ENCODE measurements at regions not wholly inside any gene's neighbourhood (a gene's known extent, or its start where the extent isn't known, plus 50 kb on each side); places are given as distances from the start of the nearest gene placed in this dataset.

DNA sequence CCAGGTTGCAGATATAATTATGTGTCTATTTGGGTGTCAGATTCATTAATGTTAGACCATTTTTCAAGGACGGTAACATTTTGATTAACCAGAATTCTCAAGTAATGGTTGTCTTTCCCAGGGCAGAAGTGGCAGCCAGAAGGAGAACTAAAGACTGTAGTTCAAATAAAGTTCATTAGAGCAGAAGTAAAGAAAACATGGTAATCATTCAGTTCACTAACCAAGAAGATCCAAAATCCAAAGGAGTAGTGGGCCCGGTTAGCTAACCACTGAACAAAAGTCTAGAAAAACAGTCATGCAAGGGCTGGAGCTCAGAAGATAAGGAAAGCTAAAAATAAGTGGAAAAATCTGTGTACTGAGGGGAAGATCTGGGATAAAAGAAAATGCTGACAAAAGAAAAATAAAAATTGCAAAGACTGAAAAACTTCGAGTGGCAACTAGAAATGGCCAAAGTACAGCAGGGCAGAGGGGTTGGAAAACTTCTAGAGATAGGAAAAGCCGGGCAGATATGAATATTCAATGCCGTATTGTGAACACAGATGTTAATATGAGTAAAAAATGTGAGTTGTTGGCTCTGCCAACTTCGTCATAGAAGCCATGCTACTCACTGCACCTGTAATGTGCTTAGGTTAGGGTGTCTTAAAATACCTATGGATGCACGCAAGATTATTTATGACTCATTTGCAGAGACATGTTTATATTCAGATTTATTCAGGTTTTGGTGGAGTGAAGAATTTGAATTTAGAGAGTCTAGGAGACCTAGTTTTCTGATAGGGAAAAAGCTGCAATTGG is 925.9 kb downstream of the LTN1 start:
- Histone ChIP-seq H3K4me2 (no peak overlapping the region), H3K36me3 (ENCODE audit: insufficient read depth) (no peaks in the 10 kb centered on the region), H3K27ac (ENCODE audit: low read depth) (no peak overlapping the region), H3K27me3 (ENCODE audit: insufficient read depth) (no peaks in the 10 kb centered on the region), H2AFZ (no peak overlapping the region), H3K79me2 (replicated peaks; ENCODE audit: insufficient read depth) (no peaks in the 10 kb centered on the region), H3K4me3 (no peak overlapping the region), H3K4me1 (ENCODE audit: insufficient read depth) (peaks cover 13% of the 10 kb centered on the region), H3F3A (replicated peaks; ENCODE audit: low read depth) (no peaks in the 10 kb centered on the region), H4K20me1 (replicated peaks; ENCODE audit: insufficient read depth) (no peaks in the 10 kb centered on the region), H3K9me2 (ENCODE audit: insufficient read depth) (no peaks in the 10 kb centered on the region)
- H3K36me3 Mint-ChIP-seq (ENCODE audit: low read depth): peaks cover 2% of the 10 kb centered on the region; the same call in 1 of the 3 replicates
- H3K27ac Mint-ChIP-seq: no peak overlapping the region
- ATAC-seq (no peak), DNase-seq (ENCODE audit: low spot score) (no peak)
- TF ChIP-seq, protein P1, sequence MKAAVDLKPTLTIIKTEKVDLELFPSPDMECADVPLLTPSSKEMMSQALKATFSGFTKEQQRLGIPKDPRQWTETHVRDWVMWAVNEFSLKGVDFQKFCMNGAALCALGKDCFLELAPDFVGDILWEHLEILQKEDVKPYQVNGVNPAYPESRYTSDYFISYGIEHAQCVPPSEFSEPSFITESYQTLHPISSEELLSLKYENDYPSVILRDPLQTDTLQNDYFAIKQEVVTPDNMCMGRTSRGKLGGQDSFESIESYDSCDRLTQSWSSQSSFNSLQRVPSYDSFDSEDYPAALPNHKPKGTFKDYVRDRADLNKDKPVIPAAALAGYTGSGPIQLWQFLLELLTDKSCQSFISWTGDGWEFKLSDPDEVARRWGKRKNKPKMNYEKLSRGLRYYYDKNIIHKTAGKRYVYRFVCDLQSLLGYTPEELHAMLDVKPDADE (IDR thresholded peaks at IDR 0.05): no peak
- TF ChIP-seq EZH2 (IDR thresholded peaks at IDR 0.05; ENCODE audit: low read depth, unreplicated experiment) (no peak), JUNB (IDR thresholded peaks at IDR 0.05; ENCODE audit: unreplicated experiment) (no peak), EZH2phosphoT487 (IDR thresholded peaks at IDR 0.05; ENCODE audit: unreplicated experiment) (no peak), STAT1 (IDR thresholded peaks at IDR 0.05; ENCODE audit: unreplicated experiment) (no peak)
- TF ChIP-seq, protein P2, sequence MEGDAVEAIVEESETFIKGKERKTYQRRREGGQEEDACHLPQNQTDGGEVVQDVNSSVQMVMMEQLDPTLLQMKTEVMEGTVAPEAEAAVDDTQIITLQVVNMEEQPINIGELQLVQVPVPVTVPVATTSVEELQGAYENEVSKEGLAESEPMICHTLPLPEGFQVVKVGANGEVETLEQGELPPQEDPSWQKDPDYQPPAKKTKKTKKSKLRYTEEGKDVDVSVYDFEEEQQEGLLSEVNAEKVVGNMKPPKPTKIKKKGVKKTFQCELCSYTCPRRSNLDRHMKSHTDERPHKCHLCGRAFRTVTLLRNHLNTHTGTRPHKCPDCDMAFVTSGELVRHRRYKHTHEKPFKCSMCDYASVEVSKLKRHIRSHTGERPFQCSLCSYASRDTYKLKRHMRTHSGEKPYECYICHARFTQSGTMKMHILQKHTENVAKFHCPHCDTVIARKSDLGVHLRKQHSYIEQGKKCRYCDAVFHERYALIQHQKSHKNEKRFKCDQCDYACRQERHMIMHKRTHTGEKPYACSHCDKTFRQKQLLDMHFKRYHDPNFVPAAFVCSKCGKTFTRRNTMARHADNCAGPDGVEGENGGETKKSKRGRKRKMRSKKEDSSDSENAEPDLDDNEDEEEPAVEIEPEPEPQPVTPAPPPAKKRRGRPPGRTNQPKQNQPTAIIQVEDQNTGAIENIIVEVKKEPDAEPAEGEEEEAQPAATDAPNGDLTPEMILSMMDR (conservative IDR thresholded peaks at IDR 0.05; ENCODE audit: low read depth in 2 of 2): no peak
- TF ChIP-seq, protein P3, sequence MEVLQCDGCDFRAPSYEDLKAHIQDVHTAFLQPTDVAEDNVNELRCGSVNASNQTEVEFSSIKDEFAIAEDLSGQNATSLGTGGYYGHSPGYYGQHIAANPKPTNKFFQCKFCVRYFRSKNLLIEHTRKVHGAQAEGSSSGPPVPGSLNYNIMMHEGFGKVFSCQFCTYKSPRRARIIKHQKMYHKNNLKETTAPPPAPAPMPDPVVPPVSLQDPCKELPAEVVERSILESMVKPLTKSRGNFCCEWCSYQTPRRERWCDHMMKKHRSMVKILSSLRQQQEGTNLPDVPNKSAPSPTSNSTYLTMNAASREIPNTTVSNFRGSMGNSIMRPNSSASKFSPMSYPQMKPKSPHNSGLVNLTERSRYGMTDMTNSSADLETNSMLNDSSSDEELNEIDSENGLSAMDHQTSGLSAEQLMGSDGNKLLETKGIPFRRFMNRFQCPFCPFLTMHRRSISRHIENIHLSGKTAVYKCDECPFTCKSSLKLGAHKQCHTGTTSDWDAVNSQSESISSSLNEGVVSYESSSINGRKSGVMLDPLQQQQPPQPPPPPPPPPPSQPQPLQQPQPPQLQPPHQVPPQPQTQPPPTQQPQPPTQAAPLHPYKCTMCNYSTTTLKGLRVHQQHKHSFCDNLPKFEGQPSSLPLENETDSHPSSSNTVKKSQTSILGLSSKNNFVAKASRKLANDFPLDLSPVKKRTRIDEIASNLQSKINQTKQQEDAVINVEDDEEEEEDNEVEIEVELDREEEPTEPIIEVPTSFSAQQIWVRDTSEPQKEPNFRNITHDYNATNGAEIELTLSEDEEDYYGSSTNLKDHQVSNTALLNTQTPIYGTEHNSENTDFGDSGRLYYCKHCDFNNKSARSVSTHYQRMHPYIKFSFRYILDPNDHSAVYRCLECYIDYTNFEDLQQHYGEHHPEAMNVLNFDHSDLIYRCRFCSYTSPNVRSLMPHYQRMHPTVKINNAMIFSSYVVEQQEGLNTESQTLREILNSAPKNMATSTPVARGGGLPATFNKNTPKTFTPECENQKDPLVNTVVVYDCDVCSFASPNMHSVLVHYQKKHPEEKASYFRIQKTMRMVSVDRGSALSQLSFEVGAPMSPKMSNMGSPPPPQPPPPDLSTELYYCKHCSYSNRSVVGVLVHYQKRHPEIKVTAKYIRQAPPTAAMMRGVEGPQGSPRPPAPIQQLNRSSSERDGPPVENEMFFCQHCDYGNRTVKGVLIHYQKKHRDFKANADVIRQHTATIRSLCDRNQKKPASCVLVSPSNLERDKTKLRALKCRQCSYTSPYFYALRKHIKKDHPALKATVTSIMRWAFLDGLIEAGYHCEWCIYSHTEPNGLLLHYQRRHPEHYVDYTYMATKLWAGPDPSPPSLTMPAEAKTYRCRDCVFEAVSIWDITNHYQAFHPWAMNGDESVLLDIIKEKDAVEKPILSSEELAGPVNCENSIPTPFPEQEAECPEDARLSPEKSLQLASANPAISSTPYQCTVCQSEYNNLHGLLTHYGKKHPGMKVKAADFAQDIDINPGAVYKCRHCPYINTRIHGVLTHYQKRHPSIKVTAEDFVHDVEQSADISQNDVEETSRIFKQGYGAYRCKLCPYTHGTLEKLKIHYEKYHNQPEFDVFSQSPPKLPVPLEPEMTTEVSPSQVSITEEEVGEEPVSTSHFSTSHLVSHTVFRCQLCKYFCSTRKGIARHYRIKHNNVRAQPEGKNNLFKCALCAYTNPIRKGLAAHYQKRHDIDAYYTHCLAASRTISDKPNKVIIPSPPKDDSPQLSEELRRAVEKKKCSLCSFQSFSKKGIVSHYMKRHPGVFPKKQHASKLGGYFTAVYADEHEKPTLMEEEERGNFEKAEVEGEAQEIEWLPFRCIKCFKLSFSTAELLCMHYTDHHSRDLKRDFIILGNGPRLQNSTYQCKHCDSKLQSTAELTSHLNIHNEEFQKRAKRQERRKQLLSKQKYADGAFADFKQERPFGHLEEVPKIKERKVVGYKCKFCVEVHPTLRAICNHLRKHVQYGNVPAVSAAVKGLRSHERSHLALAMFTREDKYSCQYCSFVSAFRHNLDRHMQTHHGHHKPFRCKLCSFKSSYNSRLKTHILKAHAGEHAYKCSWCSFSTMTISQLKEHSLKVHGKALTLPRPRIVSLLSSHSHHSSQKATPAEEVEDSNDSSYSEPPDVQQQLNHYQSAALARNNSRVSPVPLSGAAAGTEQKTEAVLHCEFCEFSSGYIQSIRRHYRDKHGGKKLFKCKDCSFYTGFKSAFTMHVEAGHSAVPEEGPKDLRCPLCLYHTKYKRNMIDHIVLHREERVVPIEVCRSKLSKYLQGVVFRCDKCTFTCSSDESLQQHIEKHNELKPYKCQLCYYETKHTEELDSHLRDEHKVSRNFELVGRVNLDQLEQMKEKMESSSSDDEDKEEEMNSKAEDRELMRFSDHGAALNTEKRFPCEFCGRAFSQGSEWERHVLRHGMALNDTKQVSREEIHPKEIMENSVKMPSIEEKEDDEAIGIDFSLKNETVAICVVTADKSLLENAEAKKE (CRISPR knock-in tag; IDR thresholded peaks at IDR 0.05): no peak
- peaks cover 2% of the 10 kb centered on the region; the same call in 1 of the 3 replicates for H3K9me3 Mint-ChIP-seq
- no peaks in the 10 kb centered on the region for H3K27me3 Mint-ChIP-seq (ENCODE audit: insufficient read depth, low read depth, poor library complexity)
- H3K4me1 Mint-ChIP-seq: peaks cover 25% of the 10 kb centered on the region
- H3K4me3 Mint-ChIP-seq: no peak overlapping the region

All from GM23338 (cell line).